Liver (tissue), 3 donors: ENCODE measurements at regions not wholly inside any gene's neighbourhood (a gene's known extent, or its start where the extent isn't known, plus 50 kb on each side); places are given as distances from the start of the nearest gene placed in this dataset.

Experiments used
- ATF3 ChIP-seq: IDR thresholded peaks from 2 replicates; pipeline ENCODE4 v1.6.1; 2016; ENCODE audit warnings: antibody characterized with exemption
- CTCF ChIP-seq: fragments of 150-350 bp; IDR thresholded peaks from 2 replicates; pipeline ENCODE4 v1.5.1; 2017; ENCODE audit warnings: improper control_type of control experiment, low read depth, low read length; ENCODE audit not compliant: missing input control
- EGR1 ChIP-seq, 2 donors: IDR thresholded peaks; 2 replicates each; pipeline ENCODE4 v1.6.1; 2016 to 2018; ENCODE audit warnings: antibody characterized with exemption in 2 of 2, low read depth in 2 of 2
- GABPA ChIP-seq, 2 donors: IDR thresholded peaks in 1 of 2; conservative IDR thresholded peaks in 1 of 2; 2 replicates each; pipeline ENCODE4 v1.6.1; 2016; ENCODE audit warnings: antibody characterized with exemption in 2 of 2, mild to moderate bottlenecking in 1 of 2, moderate library complexity in 1 of 2
- JUND ChIP-seq, 2 donors: IDR thresholded peaks; 2 replicates each; pipeline ENCODE4 v1.6.1; 2016; ENCODE audit warnings: antibody characterized with exemption in 2 of 2
- MAX ChIP-seq: IDR thresholded peaks from 2 replicates; pipeline ENCODE4 v1.6.1; 2016; ENCODE audit warnings: antibody characterized with exemption
- SP1 ChIP-seq: IDR thresholded peaks from 2 replicates; pipeline ENCODE4 v1.6.1; 2018; ENCODE audit warnings: antibody characterized with exemption, mild to moderate bottlenecking
- TAF1 ChIP-seq: conservative IDR thresholded peaks from 2 replicates; pipeline ENCODE4 v1.6.1; 2016; ENCODE audit warnings: antibody characterized with exemption, mild to moderate bottlenecking
- YY1 ChIP-seq: IDR thresholded peaks from 2 replicates; pipeline ENCODE4 v1.6.1; 2016; ENCODE audit warnings: antibody characterized with exemption, mild to moderate bottlenecking
- ZBTB33 ChIP-seq: IDR thresholded peaks from 2 replicates; pipeline ENCODE4 v1.6.1; 2016; ENCODE audit warnings: antibody characterized with exemption
- donor health status: healthy.
- donor health status: healthy.

- no peak for TF ChIP-seq SP1
- TF ChIP-seq CTCF: no peak
- no peak for TF ChIP-seq YY1
- TF ChIP-seq ATF3: no peak
- no peak for TF ChIP-seq EGR1 (IDR thresholded peaks at IDR 0.05; ENCODE audit: low read depth in 2 of 2)
- no peak for TF ChIP-seq GABPA (IDR thresholded peaks at IDR 0.05 in 1 of 2, conservative IDR thresholded peaks at IDR 0.05 in 1 of 2)
- no peak for TF ChIP-seq TAF1
- TF ChIP-seq MAX: no peak
- TF ChIP-seq ZBTB33: no peak
- TF ChIP-seq JUND (IDR thresholded peaks at IDR 0.05): no peak
Measured at GRCh38 chr13:109693213-109693612, 93.2 kb downstream of the IRS2 start.
